Vagina (tissue), 2 donors: ENCODE measurements at regions not wholly inside any gene's neighbourhood (a gene's known extent, or its start where the extent isn't known, plus 50 kb on each side); places are given as distances from the start of the nearest gene placed in this dataset.

Source experiments
- POLR2A ChIP-seq, 2 donors: fragments of 450-650 bp; IDR thresholded peaks; one replicate each; pipeline ENCODE4 v1.6.1; 2017; ENCODE audit warnings: antibody characterized with exemption in 2 of 2, mild to moderate bottlenecking in 2 of 2, moderate library complexity in 2 of 2
- POLR2AphosphoS5 ChIP-seq, 2 donors: sonication (generic); formaldehyde crosslinking; IDR thresholded peaks; one replicate each; pipeline ENCODE4 v1.9.0; 2017; ENCODE audit warnings: antibody characterized with exemption in 2 of 2, mild to moderate bottlenecking in 2 of 2, low read depth in 1 of 2; ENCODE audit not compliant: insufficient read depth in 1 of 2
- TF ChIP-seq, protein P1 (sequence below), 3 experiments: fragments of 450-650 bp in 2 of 3; fragments of 200-600 bp in 1 of 3; sonication (generic) in 1 of 3; IDR thresholded peaks; one replicate each; pipeline ENCODE4 v1.5.1; 2017 to 2019; ENCODE audit warnings: antibody characterized with exemption in 3 of 3, mild to moderate bottlenecking in 2 of 3, moderate library complexity in 2 of 3

DNA sequence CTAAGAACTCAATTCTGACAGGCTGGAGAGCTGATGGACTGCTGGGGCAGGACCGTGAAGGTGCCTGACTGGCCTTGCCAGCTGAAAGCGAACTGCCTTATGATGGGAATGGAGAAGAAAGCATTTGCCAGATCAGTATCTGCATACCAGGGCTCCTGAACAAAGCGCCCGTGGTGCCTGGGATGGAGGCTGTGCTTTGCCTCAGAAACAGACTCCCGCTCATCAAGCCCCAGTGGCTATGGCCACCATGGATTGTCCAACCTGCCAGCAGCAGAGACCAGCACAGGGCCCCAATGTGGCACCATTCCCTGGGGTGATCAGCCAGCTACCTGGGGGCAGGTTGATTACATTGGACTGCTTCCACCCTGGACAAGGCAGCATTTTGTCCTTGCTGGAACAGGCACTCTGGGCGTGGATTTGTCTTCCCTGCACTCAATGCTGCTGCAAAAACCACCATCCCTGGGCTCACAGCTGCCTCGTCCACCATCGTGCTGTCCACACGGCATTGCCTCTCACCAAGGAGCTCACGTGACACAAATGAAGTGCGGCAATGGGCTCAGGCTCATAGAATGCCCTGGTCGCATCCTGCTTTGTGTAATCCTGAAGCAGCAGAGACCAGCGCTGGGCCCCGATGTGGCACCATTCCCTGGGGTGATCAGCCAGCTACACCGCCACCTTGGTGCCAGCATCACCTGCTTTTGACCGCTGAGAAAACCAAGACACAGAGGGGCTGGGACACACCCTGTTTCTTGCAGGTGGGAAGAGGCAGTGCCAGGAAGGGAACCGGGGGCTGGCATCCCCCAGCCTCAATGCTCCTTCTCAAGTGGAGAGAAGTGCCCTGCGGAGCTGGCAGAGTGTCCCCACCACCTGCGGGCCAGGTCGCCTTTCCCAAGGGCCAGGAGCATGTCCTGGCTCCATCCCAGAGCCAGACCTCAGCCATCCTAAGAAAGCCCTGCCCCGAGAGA is 1367.5 kb downstream of the BRD1 start:
- TF ChIP-seq, protein P1, sequence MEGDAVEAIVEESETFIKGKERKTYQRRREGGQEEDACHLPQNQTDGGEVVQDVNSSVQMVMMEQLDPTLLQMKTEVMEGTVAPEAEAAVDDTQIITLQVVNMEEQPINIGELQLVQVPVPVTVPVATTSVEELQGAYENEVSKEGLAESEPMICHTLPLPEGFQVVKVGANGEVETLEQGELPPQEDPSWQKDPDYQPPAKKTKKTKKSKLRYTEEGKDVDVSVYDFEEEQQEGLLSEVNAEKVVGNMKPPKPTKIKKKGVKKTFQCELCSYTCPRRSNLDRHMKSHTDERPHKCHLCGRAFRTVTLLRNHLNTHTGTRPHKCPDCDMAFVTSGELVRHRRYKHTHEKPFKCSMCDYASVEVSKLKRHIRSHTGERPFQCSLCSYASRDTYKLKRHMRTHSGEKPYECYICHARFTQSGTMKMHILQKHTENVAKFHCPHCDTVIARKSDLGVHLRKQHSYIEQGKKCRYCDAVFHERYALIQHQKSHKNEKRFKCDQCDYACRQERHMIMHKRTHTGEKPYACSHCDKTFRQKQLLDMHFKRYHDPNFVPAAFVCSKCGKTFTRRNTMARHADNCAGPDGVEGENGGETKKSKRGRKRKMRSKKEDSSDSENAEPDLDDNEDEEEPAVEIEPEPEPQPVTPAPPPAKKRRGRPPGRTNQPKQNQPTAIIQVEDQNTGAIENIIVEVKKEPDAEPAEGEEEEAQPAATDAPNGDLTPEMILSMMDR (IDR thresholded peaks at IDR 0.05), result no peak
- no peak for TF ChIP-seq POLR2A (IDR thresholded peaks at IDR 0.05)
- TF ChIP-seq POLR2AphosphoS5 (IDR thresholded peaks at IDR 0.05; ENCODE audit: insufficient read depth in 1 of 2, low read depth in 1 of 2), result no peak
